ENCODE measurements at regions not wholly inside any gene's neighbourhood (a gene's known extent, or its start where the extent isn't known, plus 50 kb on each side); places are given as distances from the start of the nearest gene placed in this dataset.

- H3K4me3 ChIP-seq (ENCODE audit: low read depth, low read length) = no peak overlapping the region
- no peak for TF ChIP-seq CTCF (IDR thresholded peaks at IDR 0.05; ENCODE audit: borderline replicate concordance, insufficient read depth, low read depth, low read length)
Measured at GRCh38 chr21:27475363-27475955, 508.6 kb upstream of the ADAMTS5 start.

- TF ChIP-seq CTCF (IDR thresholded peaks at IDR 0.05; ENCODE audit: borderline replicate concordance, insufficient read depth, low read depth, low read length) = no peak
- no peak overlapping the region for H3K4me3 ChIP-seq (ENCODE audit: low read depth, low read length)
Measured at GRCh38 chr21:27467366-27467765, 500.5 kb upstream of the ADAMTS5 start.

- H3K4me3 ChIP-seq (ENCODE audit: low read depth, low read length) = no peak overlapping the region
- no peak for TF ChIP-seq CTCF (IDR thresholded peaks at IDR 0.05; ENCODE audit: borderline replicate concordance, insufficient read depth, low read depth, low read length)
Measured at GRCh38 chr21:27466140-27466539, 499.3 kb upstream of the ADAMTS5 start.

GRCh38 chr21:27464648-27465047, 497.8 kb upstream of the ADAMTS5 start:
- no peak for TF ChIP-seq CTCF (IDR thresholded peaks at IDR 0.05; ENCODE audit: borderline replicate concordance, insufficient read depth, low read depth, low read length)
- H3K4me3 ChIP-seq (ENCODE audit: low read depth, low read length) = no peak overlapping the region

- no peak for TF ChIP-seq CTCF (IDR thresholded peaks at IDR 0.05; ENCODE audit: borderline replicate concordance, insufficient read depth, low read depth, low read length)
- no peak overlapping the region for H3K4me3 ChIP-seq (ENCODE audit: low read depth, low read length)
Measured at GRCh38 chr21:27462726-27463125, 495.8 kb upstream of the ADAMTS5 start.

- H3K4me3 ChIP-seq (ENCODE audit: low read depth, low read length) = no peak overlapping the region
- no peak for TF ChIP-seq CTCF (IDR thresholded peaks at IDR 0.05; ENCODE audit: borderline replicate concordance, insufficient read depth, low read depth, low read length)
Measured at GRCh38 chr21:27454234-27454633, 487.3 kb upstream of the ADAMTS5 start.

GRCh38 chr21:27451116-27451515, 484.2 kb upstream of the ADAMTS5 start:
- TF ChIP-seq CTCF (IDR thresholded peaks at IDR 0.05; ENCODE audit: borderline replicate concordance, insufficient read depth, low read depth, low read length) = no peak
- H3K4me3 ChIP-seq (ENCODE audit: low read depth, low read length) = no peak overlapping the region
